Muscle of arm (tissue), 1 donor: ENCODE measurements at regions not wholly inside any gene's neighbourhood (a gene's known extent, or its start where the extent isn't known, plus 50 kb on each side); places are given as distances from the start of the nearest gene placed in this dataset.

Source experiments
- DNase-seq: peaks from one replicate; pipeline ENCODE4 v3.0.0-alpha.2; 2013

DNA sequence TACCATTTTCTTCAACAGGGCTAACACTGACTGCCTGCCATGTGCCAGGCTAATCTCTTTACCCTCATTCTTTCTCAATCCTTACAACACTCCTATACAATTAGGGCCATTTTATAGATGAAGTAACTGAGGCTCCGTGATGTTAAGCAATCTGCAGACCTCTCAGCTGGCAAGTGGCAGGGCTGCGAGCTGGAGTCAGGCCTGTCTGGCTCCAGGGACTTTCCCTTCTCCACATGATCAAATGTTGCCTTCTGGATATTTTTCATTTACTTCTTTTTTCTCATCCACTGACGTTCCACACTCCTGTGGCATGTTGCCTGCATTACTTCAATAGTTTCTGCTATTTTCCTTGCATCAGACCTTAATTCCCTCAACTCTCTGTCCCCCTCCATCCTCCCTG is 55.2 kb upstream of the TAGAP start:
- DNase-seq, result no peak

DNA sequence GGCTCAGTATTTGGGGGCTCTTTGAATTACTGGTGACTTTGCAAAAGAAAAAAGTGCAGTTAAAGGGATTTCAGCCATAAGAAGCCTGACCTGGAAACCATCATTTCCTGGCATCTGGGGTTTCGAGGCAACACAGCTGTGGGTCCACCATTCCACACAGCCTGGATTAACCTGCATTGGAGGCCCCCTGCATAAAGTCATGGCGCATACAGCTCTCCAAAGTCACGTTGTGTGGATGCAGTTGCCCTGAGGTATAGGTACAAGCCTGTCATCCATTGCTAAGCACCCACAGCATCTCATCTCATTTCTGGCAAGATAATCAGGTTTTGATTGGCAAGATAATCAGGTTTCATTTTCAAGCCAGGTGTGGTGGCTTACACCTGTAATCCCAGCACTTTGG is 54.5 kb upstream of the TAGAP start:
- DNase-seq, result no peak

DNA sequence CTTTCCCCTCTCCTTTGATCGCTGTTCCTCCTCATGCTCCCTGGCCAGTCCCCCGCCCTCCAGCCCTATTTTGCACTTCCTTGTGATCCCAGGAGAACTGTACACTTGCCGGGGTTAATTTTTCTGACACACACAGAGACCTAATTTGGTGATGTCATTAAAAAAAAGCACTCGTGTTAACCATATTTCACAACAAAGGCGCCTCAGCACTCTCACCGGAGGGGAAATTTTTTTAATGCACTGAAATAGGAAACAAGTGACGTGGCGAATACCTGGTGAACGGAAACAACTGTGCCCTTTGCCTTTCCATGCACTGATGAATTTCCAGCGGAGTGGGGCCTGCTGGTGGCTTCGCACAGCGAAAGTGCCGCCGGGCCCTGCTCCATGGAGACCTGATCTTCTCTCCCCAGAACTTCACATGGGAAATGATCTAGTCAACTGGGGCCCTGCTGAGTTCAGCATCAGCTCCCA is 53.9 kb upstream of the TAGAP start:
- DNase-seq, result no peak

DNA sequence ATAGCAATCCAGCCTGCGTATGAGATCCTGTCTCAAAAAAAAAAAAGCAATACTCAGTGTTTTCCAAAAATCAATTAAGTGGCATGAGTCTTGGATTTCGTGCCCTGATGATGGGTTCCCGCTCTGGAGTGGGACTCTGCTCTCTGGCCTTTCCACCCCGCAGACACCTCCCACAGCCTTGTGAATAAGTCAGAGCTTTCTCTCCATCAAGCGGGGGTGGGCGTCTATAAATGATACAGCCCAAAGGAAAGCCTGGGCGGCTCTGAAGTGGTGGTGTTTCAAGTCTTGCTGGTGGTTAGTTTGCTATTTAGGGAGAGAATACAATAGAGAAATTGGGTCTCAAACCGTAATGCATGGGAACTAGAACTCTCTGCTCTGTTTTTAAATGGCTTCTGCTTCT is 52.5 kb upstream of the TAGAP start:
- DNase-seq, result no peak

DNA sequence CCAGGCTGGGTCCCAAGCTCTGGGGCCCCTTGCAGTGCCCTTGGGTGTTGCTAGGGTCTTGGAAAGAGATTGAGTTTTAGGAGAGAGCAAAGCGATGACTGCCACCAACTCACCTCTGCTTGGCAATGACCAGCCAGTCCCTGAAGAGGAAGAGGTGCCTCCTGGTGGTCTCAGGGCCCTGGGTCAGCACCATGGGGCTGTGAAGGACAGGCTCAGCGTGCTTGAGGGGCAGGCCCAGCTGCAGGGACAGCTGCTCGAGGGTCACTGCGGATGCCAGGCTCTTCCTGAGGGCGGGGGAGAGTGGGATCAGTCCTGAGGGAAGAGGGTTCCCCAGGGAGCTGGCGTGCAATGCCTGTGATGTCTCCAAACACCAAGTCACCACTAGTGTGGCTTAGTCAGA is 50.8 kb upstream of the TAGAP start:
- DNase-seq, result no peak

DNA sequence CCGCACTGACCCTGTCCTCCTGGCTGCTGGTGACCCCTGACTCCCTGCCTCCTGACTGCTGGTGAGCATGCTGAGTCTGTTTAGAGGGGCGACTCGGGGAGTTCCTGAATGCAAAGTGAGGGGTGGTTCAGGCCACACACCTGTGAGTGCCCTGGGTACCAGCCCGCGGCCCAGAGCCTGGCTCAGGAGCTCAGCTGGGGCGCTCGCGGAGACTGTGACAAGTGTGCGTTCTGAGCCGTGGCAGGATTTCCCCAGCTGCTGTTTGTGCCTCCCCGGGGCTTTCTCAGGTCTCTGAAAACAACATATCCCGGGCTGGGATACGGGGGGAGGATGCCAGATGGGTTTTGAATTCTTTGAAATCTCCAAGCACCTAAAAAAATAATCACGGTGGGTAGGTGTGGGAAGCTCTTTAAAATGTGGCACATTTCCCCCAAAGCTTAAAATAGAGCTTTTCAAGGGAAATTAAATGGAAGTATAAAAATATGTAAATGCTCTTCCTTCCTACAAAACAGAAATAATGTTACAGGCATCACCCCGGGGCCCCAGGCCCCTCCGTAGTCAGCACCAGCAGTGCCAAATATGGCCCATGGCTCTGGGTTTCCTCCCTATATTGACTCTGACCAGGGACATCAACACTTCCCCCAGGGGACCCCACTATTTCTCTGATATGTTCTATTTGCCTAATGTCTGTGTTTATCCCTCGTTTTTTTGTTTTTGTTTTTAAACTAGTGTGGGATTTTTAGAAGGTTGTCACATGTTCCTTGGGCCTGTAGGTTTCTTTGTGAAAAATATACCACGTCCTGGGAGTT is 49.9 kb upstream of the TAGAP start:
- DNase-seq, result no peak
